Gastrocnemius medialis (tissue), 4 donors: ENCODE measurements at regions not wholly inside any gene's neighbourhood (a gene's known extent, or its start where the extent isn't known, plus 50 kb on each side); places are given as distances from the start of the nearest gene placed in this dataset.

Experiments used
- CTCF ChIP-seq, 5 experiments: fragments of 450-650 bp in 3 of 5; fragments of 200-600 bp in 2 of 5; sonication (generic) in 2 of 5; IDR thresholded peaks in 4 of 5; conservative IDR thresholded peaks in 1 of 5; 1 replicate in 4 of 5; 2 replicates in 1 of 5; pipeline ENCODE4 v1.5.1; 2016 to 2019; ENCODE audit warnings: antibody characterized with exemption in 5 of 5, mild to moderate bottlenecking in 3 of 5, moderate library complexity in 3 of 5
- POLR2A ChIP-seq, 2 donors: fragments of 450-650 bp; IDR thresholded peaks; one replicate each; pipeline ENCODE4 v1.6.1; 2017; ENCODE audit warnings: antibody characterized with exemption in 2 of 2, mild to moderate bottlenecking in 2 of 2, moderate library complexity in 2 of 2

GRCh38 chr6:7051780-7052442 is 55.9 kb upstream of the RREB1 start:
- TF ChIP-seq CTCF (IDR thresholded peaks at IDR 0.05 in 4 of 5, conservative IDR thresholded peaks at IDR 0.05 in 1 of 5) (no peak), POLR2A (IDR thresholded peaks at IDR 0.05) (peak in 1 of 2 donors; percentile 31)
